ENCODE measurements at regions not wholly inside any gene's neighbourhood (a gene's known extent, or its start where the extent isn't known, plus 50 kb on each side); places are given as distances from the start of the nearest gene placed in this dataset.

DNA sequence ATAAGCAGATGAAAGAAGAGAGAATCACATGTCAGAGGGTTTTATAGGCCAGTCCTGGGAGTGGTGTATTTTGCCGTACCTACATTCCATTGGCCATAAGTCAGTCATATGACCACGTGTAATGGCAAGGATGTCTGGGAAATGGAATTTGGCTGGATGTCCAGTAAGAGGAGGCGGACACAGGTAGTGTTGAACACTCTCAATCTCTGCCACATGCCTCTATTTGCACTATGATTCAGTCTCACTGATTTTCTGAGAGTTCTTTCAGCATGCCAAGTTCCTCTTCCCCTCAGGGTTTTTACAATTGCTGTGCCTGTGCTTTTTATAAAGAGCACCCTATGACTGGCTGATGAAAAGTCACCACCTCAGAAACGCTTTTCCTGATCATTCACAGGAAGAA, 164.2 kb upstream of the GPR101 start:
- TF ChIP-seq, protein P1, sequence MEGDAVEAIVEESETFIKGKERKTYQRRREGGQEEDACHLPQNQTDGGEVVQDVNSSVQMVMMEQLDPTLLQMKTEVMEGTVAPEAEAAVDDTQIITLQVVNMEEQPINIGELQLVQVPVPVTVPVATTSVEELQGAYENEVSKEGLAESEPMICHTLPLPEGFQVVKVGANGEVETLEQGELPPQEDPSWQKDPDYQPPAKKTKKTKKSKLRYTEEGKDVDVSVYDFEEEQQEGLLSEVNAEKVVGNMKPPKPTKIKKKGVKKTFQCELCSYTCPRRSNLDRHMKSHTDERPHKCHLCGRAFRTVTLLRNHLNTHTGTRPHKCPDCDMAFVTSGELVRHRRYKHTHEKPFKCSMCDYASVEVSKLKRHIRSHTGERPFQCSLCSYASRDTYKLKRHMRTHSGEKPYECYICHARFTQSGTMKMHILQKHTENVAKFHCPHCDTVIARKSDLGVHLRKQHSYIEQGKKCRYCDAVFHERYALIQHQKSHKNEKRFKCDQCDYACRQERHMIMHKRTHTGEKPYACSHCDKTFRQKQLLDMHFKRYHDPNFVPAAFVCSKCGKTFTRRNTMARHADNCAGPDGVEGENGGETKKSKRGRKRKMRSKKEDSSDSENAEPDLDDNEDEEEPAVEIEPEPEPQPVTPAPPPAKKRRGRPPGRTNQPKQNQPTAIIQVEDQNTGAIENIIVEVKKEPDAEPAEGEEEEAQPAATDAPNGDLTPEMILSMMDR (IDR thresholded peaks at IDR 0.05), result no peak
- TF ChIP-seq POLR2A (IDR thresholded peaks at IDR 0.05), result no peak

All from heart left ventricle (tissue), 13 donors.